ENCODE measurements at regions not wholly inside any gene's neighbourhood (a gene's known extent, or its start where the extent isn't known, plus 50 kb on each side); places are given as distances from the start of the nearest gene placed in this dataset.

GRCh38 chr3:139135657-139136056, 91.0 kb upstream of the PRR23C start (continued):
- TF ChIP-seq, protein P1, sequence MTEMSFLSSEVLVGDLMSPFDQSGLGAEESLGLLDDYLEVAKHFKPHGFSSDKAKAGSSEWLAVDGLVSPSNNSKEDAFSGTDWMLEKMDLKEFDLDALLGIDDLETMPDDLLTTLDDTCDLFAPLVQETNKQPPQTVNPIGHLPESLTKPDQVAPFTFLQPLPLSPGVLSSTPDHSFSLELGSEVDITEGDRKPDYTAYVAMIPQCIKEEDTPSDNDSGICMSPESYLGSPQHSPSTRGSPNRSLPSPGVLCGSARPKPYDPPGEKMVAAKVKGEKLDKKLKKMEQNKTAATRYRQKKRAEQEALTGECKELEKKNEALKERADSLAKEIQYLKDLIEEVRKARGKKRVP (CRISPR knock-in tag; IDR thresholded peaks at IDR 0.05) = peak; percentile 41; the same call in 1 of the 2 replicates
- no peak for TF ChIP-seq KDM1A (IDR thresholded peaks at IDR 0.05)
- TF ChIP-seq ZNF232 (CRISPR knock-in tag; IDR thresholded peaks at IDR 0.05) = no peak
- peak; percentile 23 to 55; a peak in 1 of 4 replicates for TF ChIP-seq TRIM24 (IDR thresholded peaks at IDR 0.05)

DNA sequence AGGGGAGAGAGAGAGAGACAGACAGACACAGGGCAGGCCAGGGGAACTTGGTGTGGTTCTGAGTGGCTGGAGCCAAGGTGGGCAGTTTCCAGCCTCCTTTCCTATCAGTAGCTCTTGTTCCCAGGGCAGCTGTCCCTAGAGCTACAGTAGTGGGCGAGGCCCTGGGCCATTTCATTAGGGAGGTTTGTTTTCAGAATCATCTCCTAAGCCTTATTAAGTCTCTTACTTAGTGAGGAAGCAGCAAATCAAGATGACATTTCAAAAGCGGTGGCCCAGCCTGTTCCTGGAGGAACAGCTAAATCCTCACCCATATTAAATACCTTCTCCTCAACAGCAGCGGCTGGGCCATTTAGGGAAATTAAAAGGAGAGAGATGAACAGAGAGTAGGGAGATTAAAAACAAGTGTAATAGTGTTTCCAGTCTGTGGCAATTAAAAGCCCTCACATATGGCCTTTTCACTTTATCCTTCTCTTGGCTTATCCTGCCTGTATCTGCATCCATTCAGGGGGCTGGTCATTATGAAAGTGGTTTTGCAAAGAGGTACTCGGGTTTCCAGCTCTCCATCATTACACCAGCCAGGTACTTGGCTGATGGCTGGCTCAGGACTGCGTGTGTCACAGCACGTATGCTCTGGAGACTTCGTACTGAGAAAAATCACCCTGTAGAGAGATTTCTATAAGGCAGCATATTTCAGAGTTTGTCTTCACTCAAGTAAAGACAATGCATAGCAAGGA, 91.9 kb upstream of the PRR23C start:
- H3K79me2 ChIP-seq (ENCODE audit: control insufficient read depth, insufficient read depth, low read length) = no peaks in the 10 kb centered on the region
- H4K20me1 ChIP-seq (replicated peaks; ENCODE audit: control insufficient read depth, insufficient read depth, low read length) = no peaks in the 10 kb centered on the region
- H3K9me1 ChIP-seq (ENCODE audit: control insufficient read depth, insufficient read depth, low read length) = no peaks in the 10 kb centered on the region
- DNase-seq (ENCODE audit: extremely low read depth in 1 of 4, low spot score in 3 of 4) (no peak), FAIRE-seq (no peak), ATAC-seq (peak; percentile 15; the same call in 2 of the 3 replicates)
- in situ Hi-C loops (cut with MboI) = no loop called here
- H3K36me3 ChIP-seq (ENCODE audit: control insufficient read depth, insufficient read depth, low read length) = no peaks in the 10 kb centered on the region
- intact Hi-C loops (cut with micrococcal nuclease) = no loop called here
- peaks cover 0 to 26% of the 10 kb centered on the region in 2 experiments; a peak in 2 of 5 replicates for H3K4me1 ChIP-seq (replicated peaks in 1 of 2; ENCODE audit: control insufficient read depth in 2 of 2, insufficient read depth in 2 of 2, low read length in 2 of 2)
- H3K9ac ChIP-seq (ENCODE audit: insufficient read depth in 1 of 2, low read depth in 2 of 2, low read length in 2 of 2) = no peak overlapping the region
- 42% methylated on average over 7 of the region's 7 CpGs for WGBS (ENCODE audit: insufficient coverage, low coverage, missing lambda C conversion rate)
- POLR2A ChIA-PET = interaction anchor here (1.4 to 1.5 kb wide), 2 partner anchors 15 to 18 kb away, joined by 3 read pairs; no protein-coding TSS in a partner anchor
- no peak overlapping the region for H2AFZ ChIP-seq (ENCODE audit: low read depth, low read length)
- CTCF ChIA-PET (ENCODE audit: low intra/inter-chr PET ratio) = no interaction called here
- no peaks in the 10 kb centered on the region for H3K9me3 ChIP-seq (replicated peaks; ENCODE audit: control insufficient read depth, insufficient read depth, low read depth, low read length)
- no TSS peak for BruUV-seq (replicated peaks)
- H3K4me3 ChIP-seq = no peak overlapping the region
- no peak overlapping the region for H3K4me2 ChIP-seq (ENCODE audit: insufficient read depth, low read length)
- H3K27me3 ChIP-seq (ENCODE audit: control insufficient read depth in 2 of 2, insufficient read depth in 2 of 2, low read length in 2 of 2) = no peaks in the 10 kb centered on the region
- TF ChIP-seq PHF8 (IDR thresholded peaks at IDR 0.05; ENCODE audit: borderline replicate concordance, low read length) = no peak
- TF ChIP-seq, protein P2, sequence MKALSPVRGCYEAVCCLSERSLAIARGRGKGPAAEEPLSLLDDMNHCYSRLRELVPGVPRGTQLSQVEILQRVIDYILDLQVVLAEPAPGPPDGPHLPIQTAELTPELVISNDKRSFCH (CRISPR knock-in tag; IDR thresholded peaks at IDR 0.05) = no peak
- TF ChIP-seq, protein P2 (tag; IDR thresholded peaks at IDR 0.05) = 0 out of 2 replicates have a peak, but pooled peaks have one; percentile 27
- H3K27ac ChIP-seq (ENCODE audit: extremely low read depth, low read depth, low read length) = no peak overlapping the region
